ENCODE measurements at regions not wholly inside any gene's neighbourhood (a gene's known extent, or its start where the extent isn't known, plus 50 kb on each side); places are given as distances from the start of the nearest gene placed in this dataset.

- no peak for DNase-seq
These were observed 120.5 kb upstream of the HMHB1 start for GRCh38 chr5:143691287-143691944.

- DNase-seq, result no peak
These were observed 124.4 kb upstream of the HMHB1 start for GRCh38 chr5:143687604-143688003.

- no peak for DNase-seq
These were observed 126.6 kb upstream of the HMHB1 start for GRCh38 chr5:143685246-143685815.

- DNase-seq, result no peak
These were observed 128.5 kb upstream of the HMHB1 start for GRCh38 chr5:143683459-143683858.

- no peak for DNase-seq
These were observed 129.0 kb upstream of the HMHB1 start for GRCh38 chr5:143682929-143683386.

GRCh38 chr5:143682246-143682905 is 129.6 kb upstream of the HMHB1 start:
- DNase-seq, result peak; percentile 71

- peak; percentile 22 for DNase-seq
These were observed 131.2 kb upstream of the HMHB1 start for GRCh38 chr5:143680672-143681259.

GRCh38 chr5:143679777-143680176 is 132.2 kb upstream of the HMHB1 start:
- DNase-seq, result peak; percentile 84

- DNase-seq, result no peak
These were observed 133.6 kb upstream of the HMHB1 start for GRCh38 chr5:143678148-143678905.

GRCh38 chr5:143677403-143677802 is 134.6 kb upstream of the HMHB1 start:
- no peak for DNase-seq

- no peak for DNase-seq
These were observed 135.2 kb upstream of the HMHB1 start for GRCh38 chr5:143676802-143677201.

GRCh38 chr5:143674469-143674786 is 137.5 kb upstream of the HMHB1 start:
- DNase-seq, result no peak

- no peak for DNase-seq
These were observed 138.1 kb upstream of the HMHB1 start for GRCh38 chr5:143673676-143674468.

GRCh38 chr5:143672806-143673205 is 139.2 kb upstream of the HMHB1 start:
- DNase-seq, result no peak

- no peak for DNase-seq
These were observed 140.0 kb upstream of the HMHB1 start for GRCh38 chr5:143671674-143672569.

- DNase-seq, result no peak
These were observed 140.9 kb upstream of the HMHB1 start for GRCh38 chr5:143671021-143671420.

- DNase-seq, result no peak
These were observed 146.1 kb upstream of the HMHB1 start for GRCh38 chr5:143665866-143666265.

GRCh38 chr5:143664623-143665022 is 147.3 kb upstream of the HMHB1 start:
- no peak for DNase-seq

GRCh38 chr5:143663872-143664271 is 148.1 kb upstream of the HMHB1 start:
- no peak for DNase-seq

GRCh38 chr5:143662020-143662419 is 149.9 kb upstream of the HMHB1 start:
- DNase-seq, result peak; percentile 30

- DNase-seq, result no peak
These were observed 151.3 kb upstream of the HMHB1 start for GRCh38 chr5:143660625-143661024.

Data from fibroblast of skin of right biceps (primary cell).